ENCODE measurements at regions not wholly inside any gene's neighbourhood (a gene's known extent, or its start where the extent isn't known, plus 50 kb on each side); places are given as distances from the start of the nearest gene placed in this dataset.

DNA sequence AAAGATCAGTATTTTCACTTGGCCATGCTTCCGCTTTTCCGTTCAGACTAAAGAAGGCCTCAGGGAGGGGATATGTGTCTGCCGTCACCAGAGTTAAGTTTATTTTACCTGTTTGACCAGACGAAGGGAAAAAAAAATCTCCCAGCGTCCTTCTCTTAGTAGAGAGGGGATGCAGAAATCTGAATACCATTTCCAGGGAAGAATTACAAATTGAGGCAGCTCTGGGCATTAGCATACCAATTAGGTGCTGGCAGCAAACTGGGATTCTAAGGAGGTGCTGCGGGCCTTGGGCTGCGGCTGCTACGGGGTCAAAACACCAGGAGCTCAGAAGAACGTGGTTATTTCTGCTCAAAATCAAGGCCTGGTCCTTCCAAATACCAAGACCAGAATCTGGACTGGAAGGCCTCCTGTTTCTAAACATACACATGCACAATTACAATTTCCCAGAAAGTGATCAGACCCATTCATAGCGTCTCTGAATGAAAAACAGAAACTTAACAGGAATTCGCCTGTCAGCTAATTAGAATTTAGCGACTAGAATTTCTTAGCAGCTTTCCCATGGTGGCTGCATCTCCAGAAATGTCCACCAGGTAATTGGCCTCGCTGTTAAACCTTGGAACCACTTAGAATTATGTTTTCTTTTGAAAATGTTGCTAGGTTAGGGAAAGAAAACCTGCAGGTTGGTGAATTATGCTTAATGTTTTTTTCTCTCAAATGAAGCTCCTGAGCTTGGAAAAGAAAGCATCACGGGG, 617.0 kb downstream of the VRK1 start:
- DNase-seq (no peak), FAIRE-seq (no peak)
- Histone ChIP-seq H3K4me1 (ENCODE audit: control insufficient read depth in 3 of 3, insufficient read depth in 2 of 3, low read depth in 1 of 3, low read length in 2 of 3) (no peaks in the 10 kb centered on the region), H3K27ac (ENCODE audit: low read depth in 1 of 3, low read length in 2 of 3) (no peak overlapping the region), H3K9me3 (ENCODE audit: control insufficient read depth in 2 of 2, insufficient read depth in 1 of 2, low read depth in 1 of 2, low read length in 1 of 2) (no peaks in the 10 kb centered on the region), H3K36me3 (ENCODE audit: control insufficient read depth in 3 of 3, insufficient read depth in 2 of 3, low read depth in 1 of 3, low read length in 3 of 3) (no peaks in the 10 kb centered on the region), H3K27me3 (ENCODE audit: control insufficient read depth in 3 of 3, insufficient read depth in 3 of 3, low read length in 3 of 3) (peaks cover 2 to 50% (median 13%) of the 10 kb centered on the region in 3 donors), H3K4me3 (ENCODE audit: low read depth in 1 of 3, low read length in 3 of 3) (no peak overlapping the region)
- WGBS, 3 donors, result 65 to 80% (median 79%) methylated on average over 14 of the region's 14 CpGs

DNA sequence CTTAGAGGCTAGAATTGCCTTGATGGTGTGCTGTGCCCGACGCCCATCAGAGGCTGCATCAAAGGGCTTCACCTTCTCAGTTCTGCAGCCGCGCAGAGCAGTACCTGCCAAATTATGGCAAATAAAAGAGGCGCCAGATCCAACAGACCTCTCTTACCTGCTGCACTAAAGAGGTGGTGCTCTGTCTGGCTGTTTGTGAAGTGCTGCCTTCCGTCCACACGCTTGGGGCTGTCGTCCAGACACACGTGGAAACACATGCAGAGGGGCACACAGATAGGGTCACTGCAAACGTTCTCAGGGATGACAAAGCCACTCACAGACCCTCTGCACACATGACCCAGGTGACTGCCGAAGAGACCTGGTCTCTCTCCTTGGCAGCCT, 617.5 kb downstream of the VRK1 start:
- Histone ChIP-seq H3K4me1 (ENCODE audit: control insufficient read depth in 3 of 3, insufficient read depth in 2 of 3, low read depth in 1 of 3, low read length in 2 of 3) (no peaks in the 10 kb centered on the region), H3K4me3 (ENCODE audit: low read depth in 1 of 3, low read length in 3 of 3) (no peak overlapping the region), H3K27ac (ENCODE audit: low read depth in 1 of 3, low read length in 2 of 3) (no peak overlapping the region), H3K27me3 (ENCODE audit: control insufficient read depth in 3 of 3, insufficient read depth in 3 of 3, low read length in 3 of 3) (peaks cover 2 to 50% (median 13%) of the 10 kb centered on the region in 3 donors), H3K36me3 (ENCODE audit: control insufficient read depth in 3 of 3, insufficient read depth in 2 of 3, low read depth in 1 of 3, low read length in 3 of 3) (no peaks in the 10 kb centered on the region), H3K9me3 (ENCODE audit: control insufficient read depth in 2 of 2, insufficient read depth in 1 of 2, low read depth in 1 of 2, low read length in 1 of 2) (no peaks in the 10 kb centered on the region)
- FAIRE-seq (no peak), DNase-seq (no peak)
- 66 to 77% (median 76%) methylated on average over 11 of the region's 11 CpGs for WGBS, 3 donors

DNA sequence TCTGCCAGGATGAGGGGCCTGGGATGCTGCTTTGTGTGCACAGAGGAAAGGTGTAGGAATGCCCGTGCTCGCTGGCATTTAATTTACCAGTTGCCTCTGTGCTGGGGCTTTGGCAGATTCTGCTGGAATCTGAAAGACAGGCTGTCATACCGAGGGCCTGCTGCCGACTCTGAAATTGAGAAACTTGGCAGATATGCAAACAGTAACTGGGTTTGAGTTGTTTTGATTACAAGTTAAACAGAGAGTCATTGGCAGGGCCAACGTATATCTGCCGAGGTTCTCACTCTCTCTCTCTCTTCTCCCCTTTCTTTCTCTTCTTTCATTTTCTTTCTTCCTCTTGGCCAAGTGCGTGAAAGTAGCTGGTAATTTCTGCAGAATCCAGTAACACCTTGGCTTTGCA, 618.7 kb downstream of the VRK1 start:
- no peak overlapping the region for H3K27ac ChIP-seq (ENCODE audit: low read depth in 1 of 3, low read length in 2 of 3)
- H3K36me3 ChIP-seq (ENCODE audit: control insufficient read depth in 3 of 3, insufficient read depth in 2 of 3, low read depth in 1 of 3, low read length in 3 of 3), result no peaks in the 10 kb centered on the region
- H3K4me3 ChIP-seq (ENCODE audit: low read depth in 1 of 3, low read length in 3 of 3), result no peak overlapping the region
- DNase-seq (no peak), FAIRE-seq (no peak)
- H3K4me1 ChIP-seq (ENCODE audit: control insufficient read depth in 3 of 3, insufficient read depth in 2 of 3, low read depth in 1 of 3, low read length in 2 of 3), result no peaks in the 10 kb centered on the region
- H3K27me3 ChIP-seq (ENCODE audit: control insufficient read depth in 3 of 3, insufficient read depth in 3 of 3, low read length in 3 of 3), result peaks cover 2 to 45% (median 9%) of the 10 kb centered on the region in 3 donors
- H3K9me3 ChIP-seq (ENCODE audit: control insufficient read depth in 2 of 2, insufficient read depth in 1 of 2, low read depth in 1 of 2, low read length in 1 of 2), result no peaks in the 10 kb centered on the region
- WGBS, 3 donors, result 48 to 54% (median 54%) methylated on average over 7 of the region's 7 CpGs

DNA sequence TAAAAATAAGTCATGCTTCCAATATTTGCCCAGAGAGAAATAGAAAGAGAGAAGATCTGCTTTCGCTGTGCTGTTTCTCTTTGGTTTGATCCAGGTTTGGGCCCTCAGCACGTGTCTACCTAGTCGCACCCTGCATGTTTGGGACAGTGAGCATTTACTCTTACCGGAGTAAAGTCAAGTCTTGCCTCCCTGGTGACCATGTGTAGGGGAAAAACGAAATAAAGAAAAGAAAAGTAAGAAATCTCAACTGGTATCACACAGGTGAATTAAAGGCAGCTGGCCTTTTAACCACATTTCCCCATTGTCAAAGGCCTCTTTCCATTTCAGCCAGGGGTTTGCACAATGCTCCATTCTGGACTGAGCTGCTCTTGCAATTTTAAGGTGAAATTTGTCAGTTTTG, 619.4 kb downstream of the VRK1 start:
- Histone ChIP-seq H3K4me1 (ENCODE audit: control insufficient read depth in 3 of 3, insufficient read depth in 2 of 3, low read depth in 1 of 3, low read length in 2 of 3) (no peaks in the 10 kb centered on the region), H3K27me3 (ENCODE audit: control insufficient read depth in 3 of 3, insufficient read depth in 3 of 3, low read length in 3 of 3) (peaks cover 2 to 39% (median 9%) of the 10 kb centered on the region in 3 donors), H3K27ac (ENCODE audit: low read depth in 1 of 3, low read length in 2 of 3) (no peak overlapping the region), H3K4me3 (ENCODE audit: low read depth in 1 of 3, low read length in 3 of 3) (no peak overlapping the region), H3K9me3 (ENCODE audit: control insufficient read depth in 2 of 2, insufficient read depth in 1 of 2, low read depth in 1 of 2, low read length in 1 of 2) (no peaks in the 10 kb centered on the region), H3K36me3 (ENCODE audit: control insufficient read depth in 3 of 3, insufficient read depth in 2 of 3, low read depth in 1 of 3, low read length in 3 of 3) (no peaks in the 10 kb centered on the region)
- 80 to 87% (median 87%) methylated on average over 5 of the region's 5 CpGs for WGBS, 3 donors
- FAIRE-seq (no peak), DNase-seq (no peak)

DNA sequence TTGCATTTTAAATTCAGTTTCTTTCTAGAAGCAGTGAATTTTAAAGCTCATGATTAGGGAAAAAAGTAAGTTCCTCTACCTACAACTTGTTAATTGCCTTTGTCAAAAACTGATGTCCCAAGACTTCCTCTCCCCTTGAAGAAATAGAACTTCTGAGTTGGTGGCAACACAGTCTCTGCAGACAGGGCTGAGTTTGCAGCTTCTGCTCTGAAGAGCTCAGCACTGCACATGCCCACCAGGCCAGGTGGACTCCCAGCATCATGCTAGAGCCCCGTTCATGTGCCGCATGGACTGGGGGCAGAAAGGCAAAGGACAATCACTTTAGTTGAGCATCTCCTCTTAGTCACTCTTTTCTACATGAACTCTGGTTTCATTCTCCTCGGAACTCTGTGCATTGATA, 620.1 kb downstream of the VRK1 start:
- H3K4me3 ChIP-seq (ENCODE audit: low read depth in 1 of 3, low read length in 3 of 3), result no peak overlapping the region
- DNase-seq (no peak), FAIRE-seq (no peak)
- 87 to 91% (median 90%) methylated on average over 3 of the region's 3 CpGs for WGBS, 3 donors
- H3K36me3 ChIP-seq (ENCODE audit: control insufficient read depth in 3 of 3, insufficient read depth in 2 of 3, low read depth in 1 of 3, low read length in 3 of 3), result no peaks in the 10 kb centered on the region
- peaks cover 2 to 33% (median 4%) of the 10 kb centered on the region in 3 donors for H3K27me3 ChIP-seq (ENCODE audit: control insufficient read depth in 3 of 3, insufficient read depth in 3 of 3, low read length in 3 of 3)
- H3K4me1 ChIP-seq (ENCODE audit: control insufficient read depth in 3 of 3, insufficient read depth in 2 of 3, low read depth in 1 of 3, low read length in 2 of 3), result no peaks in the 10 kb centered on the region
- no peak overlapping the region for H3K27ac ChIP-seq (ENCODE audit: low read depth in 1 of 3, low read length in 2 of 3)
- H3K9me3 ChIP-seq (ENCODE audit: control insufficient read depth in 2 of 2, insufficient read depth in 1 of 2, low read depth in 1 of 2, low read length in 1 of 2), result no peaks in the 10 kb centered on the region

DNA sequence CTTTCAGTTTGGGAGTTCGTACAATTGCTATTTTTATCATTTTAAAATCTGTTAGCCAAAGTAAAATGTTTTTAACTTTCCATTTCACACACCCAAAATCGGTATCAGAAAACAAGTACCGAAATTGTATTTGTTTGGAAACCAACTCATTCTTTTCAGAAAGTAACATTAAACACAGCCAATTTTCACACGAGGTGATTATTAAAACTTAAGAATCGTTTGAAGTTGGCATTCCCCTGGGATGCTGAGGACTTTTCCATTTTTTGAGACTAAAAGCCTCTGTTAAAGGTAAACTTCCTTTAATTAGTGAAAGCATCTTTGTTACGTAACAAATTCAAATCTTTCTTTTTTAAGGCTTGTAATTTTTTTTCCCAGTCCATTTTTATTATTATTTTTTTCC, 623.0 kb downstream of the VRK1 start:
- Histone ChIP-seq H3K4me3 (ENCODE audit: low read depth in 1 of 3, low read length in 3 of 3) (no peak overlapping the region), H3K27me3 (ENCODE audit: control insufficient read depth in 3 of 3, insufficient read depth in 3 of 3, low read length in 3 of 3) (peaks cover 0 to 8% (median 3%) of the 10 kb centered on the region in 3 donors), H3K9me3 (ENCODE audit: control insufficient read depth in 2 of 2, insufficient read depth in 1 of 2, low read depth in 1 of 2, low read length in 1 of 2) (no peaks in the 10 kb centered on the region), H3K4me1 (ENCODE audit: control insufficient read depth in 3 of 3, insufficient read depth in 2 of 3, low read depth in 1 of 3, low read length in 2 of 3) (no peaks in the 10 kb centered on the region), H3K36me3 (ENCODE audit: control insufficient read depth in 3 of 3, insufficient read depth in 2 of 3, low read depth in 1 of 3, low read length in 3 of 3) (no peaks in the 10 kb centered on the region), H3K27ac (ENCODE audit: low read depth in 1 of 3, low read length in 2 of 3) (no peak overlapping the region)
- DNase-seq, result no peak
- no peak for FAIRE-seq
- 26 to 71% (median 40%) methylated on average over 6 of the region's 6 CpGs for WGBS, 3 donors

DNA sequence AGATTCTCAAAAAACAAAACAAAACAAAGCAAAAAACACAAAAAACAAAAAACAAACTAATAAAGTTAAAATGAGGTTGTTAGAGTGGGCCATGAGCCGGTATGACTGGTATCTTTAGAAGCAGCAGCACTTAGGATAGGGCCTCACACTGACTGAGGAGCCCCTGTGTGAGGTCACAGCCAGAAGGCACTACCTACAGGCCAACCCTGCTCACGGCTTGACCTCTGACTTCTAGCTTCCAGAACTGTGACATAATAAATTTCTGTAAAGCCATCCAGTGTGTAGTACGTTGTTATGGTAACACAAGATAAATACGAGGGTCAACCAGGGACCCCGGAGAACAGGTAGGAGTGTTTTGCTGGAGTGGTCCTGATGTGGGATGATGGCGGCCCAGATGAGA, 629.6 kb downstream of the VRK1 start:
- H3K27me3 ChIP-seq (ENCODE audit: control insufficient read depth in 3 of 3, insufficient read depth in 3 of 3, low read length in 3 of 3), result peaks cover 0 to 3% (median 0%) of the 10 kb centered on the region in 3 donors
- no peak overlapping the region for H3K4me3 ChIP-seq (ENCODE audit: low read depth in 1 of 3, low read length in 3 of 3)
- H3K27ac ChIP-seq (ENCODE audit: low read depth in 1 of 3, low read length in 2 of 3), result no peak overlapping the region
- no peaks in the 10 kb centered on the region for H3K4me1 ChIP-seq (ENCODE audit: control insufficient read depth in 3 of 3, insufficient read depth in 2 of 3, low read depth in 1 of 3, low read length in 2 of 3)
- no peak for FAIRE-seq
- WGBS, 3 donors, result 81 to 88% (median 83%) methylated on average over 6 of the region's 6 CpGs
- H3K36me3 ChIP-seq (ENCODE audit: control insufficient read depth in 3 of 3, insufficient read depth in 2 of 3, low read depth in 1 of 3, low read length in 3 of 3), result no peaks in the 10 kb centered on the region
- no peak for DNase-seq
- no peaks in the 10 kb centered on the region for H3K9me3 ChIP-seq (ENCODE audit: control insufficient read depth in 2 of 2, insufficient read depth in 1 of 2, low read depth in 1 of 2, low read length in 1 of 2)

DNA sequence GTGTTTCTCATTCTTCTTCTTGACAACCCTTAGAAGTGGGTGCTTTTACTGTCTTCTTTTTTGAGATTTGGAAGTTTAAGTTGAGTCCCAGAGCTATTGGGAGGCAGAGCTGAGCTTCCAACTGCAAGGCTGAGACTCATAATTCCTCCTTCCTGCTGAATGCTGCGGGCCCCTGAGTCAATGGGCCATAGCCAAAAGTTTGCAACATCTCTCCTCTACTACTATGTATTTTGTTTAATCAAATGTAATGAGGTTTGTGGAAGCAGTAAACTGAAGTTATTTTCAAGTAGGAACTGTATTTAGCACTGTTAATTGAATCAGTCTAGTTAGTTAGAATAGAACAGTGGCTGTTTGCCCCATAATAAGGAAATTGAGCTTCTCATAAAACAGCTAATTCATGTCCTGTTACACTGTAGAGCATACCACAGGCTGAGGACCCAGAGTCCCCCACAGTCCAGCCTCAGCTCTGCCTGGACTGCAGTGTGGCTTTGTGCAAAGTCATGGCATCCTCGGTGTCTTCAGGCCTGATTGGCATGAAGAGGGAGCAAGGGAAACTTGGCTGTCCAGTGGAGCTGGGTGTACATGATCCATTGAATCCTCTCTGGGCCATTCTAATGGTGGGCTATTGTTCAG, 631.7 kb downstream of the VRK1 start:
- 71 to 90% (median 81%) methylated on average over 2 of the region's 2 CpGs for WGBS, 3 donors
- no peaks in the 10 kb centered on the region for H3K36me3 ChIP-seq (ENCODE audit: control insufficient read depth in 3 of 3, insufficient read depth in 2 of 3, low read depth in 1 of 3, low read length in 3 of 3)
- no peak for DNase-seq
- no peaks in the 10 kb centered on the region for H3K9me3 ChIP-seq (ENCODE audit: control insufficient read depth in 2 of 2, insufficient read depth in 1 of 2, low read depth in 1 of 2, low read length in 1 of 2)
- no peak for FAIRE-seq
- no peak overlapping the region for H3K27ac ChIP-seq (ENCODE audit: low read depth in 1 of 3, low read length in 2 of 3)
- H3K27me3 ChIP-seq (ENCODE audit: control insufficient read depth in 3 of 3, insufficient read depth in 3 of 3, low read length in 3 of 3), result no peaks in the 10 kb centered on the region
- no peaks in the 10 kb centered on the region for H3K4me1 ChIP-seq (ENCODE audit: control insufficient read depth in 3 of 3, insufficient read depth in 2 of 3, low read depth in 1 of 3, low read length in 2 of 3)
- H3K4me3 ChIP-seq (ENCODE audit: low read depth in 1 of 3, low read length in 3 of 3), result no peak overlapping the region
